Esophagus muscularis mucosa (tissue), 4 donors: ENCODE measurements at regions not wholly inside any gene's neighbourhood (a gene's known extent, or its start where the extent isn't known, plus 50 kb on each side); places are given as distances from the start of the nearest gene placed in this dataset.

ENCODE experiments used
- DNase-seq: peaks from one replicate; pipeline ENCODE4 v3.0.0-alpha.2; 2017; ENCODE audit errors: extremely low spot score
- H3K27ac ChIP-seq, 4 donors: fragments of 200-600 bp; sonication (generic); replicated peaks in 1 of 4; 1 replicate in 3 of 4; 2 replicates in 1 of 4; pipeline ENCODE4 v1.5.1; 2016 to 2019; ENCODE audit warnings: mild to moderate bottlenecking in 1 of 4
- H3K27me3 ChIP-seq, 4 donors: fragments of 200-600 bp; sonication (generic); one replicate each; pipeline versions ENCODE4 v1.5.1 to v1.6.0; 2016 to 2019
- H3K36me3 ChIP-seq, 4 donors: fragments of 200-600 bp; sonication (generic); one replicate each; pipeline ENCODE4 v1.5.1; 2016 to 2019
- H3K4me1 ChIP-seq, 4 donors: fragments of 200-600 bp; sonication (generic); one replicate each; pipeline ENCODE4 v1.5.1; 2016 to 2019
- H3K4me3 ChIP-seq, 4 donors: fragments of 200-600 bp; sonication (generic); 1 replicate in 2 of 4; 2 replicates in 2 of 4; pipeline ENCODE4 v1.5.1; 2016 to 2019; ENCODE audit warnings: mild to moderate bottlenecking in 4 of 4, moderate library complexity in 1 of 4
- H3K9me3 ChIP-seq, 4 donors: fragments of 200-600 bp; sonication (generic); 1 replicate in 3 of 4; 2 replicates in 1 of 4; pipeline ENCODE4 v1.5.1; 2016 to 2019
- CTCF ChIP-seq, 3 experiments: fragments of 200-600 bp in 2 of 3; fragments of 450-650 bp in 1 of 3; sonication (generic) in 2 of 3; IDR thresholded peaks; one replicate each; pipeline ENCODE4 v1.5.1; 2017 to 2019; ENCODE audit warnings: antibody characterized with exemption in 3 of 3, mild to moderate bottlenecking in 2 of 3, moderate library complexity in 1 of 3
- EP300 ChIP-seq: sonication (generic); formaldehyde crosslinking; IDR thresholded peaks from one replicate; pipeline ENCODE4 v1.6.1; 2017; ENCODE audit warnings: antibody characterized with exemption
- POLR2A ChIP-seq: fragments of 450-650 bp; IDR thresholded peaks from one replicate; pipeline ENCODE4 v1.6.1; 2017; ENCODE audit warnings: antibody characterized with exemption, moderate library complexity, mild to moderate bottlenecking, low read depth
- POLR2AphosphoS5 ChIP-seq, 2 donors: sonication (generic); formaldehyde crosslinking; IDR thresholded peaks; one replicate each; pipeline ENCODE4 v1.6.1; 2017; ENCODE audit warnings: antibody characterized with exemption in 2 of 2
- WGBS: methylation state at CpG from one replicate; pipeline ENCODE4 v1.1.5; 2018; 5-methylcytosine and 5-hydroxymethylcytosine counted together
- intact Hi-C: fragments of 100-400 bp; cut with DNase I; formaldehyde crosslinking; loops from one replicate; pipeline ENCODE4 v1.15.1; 2023

DNA sequence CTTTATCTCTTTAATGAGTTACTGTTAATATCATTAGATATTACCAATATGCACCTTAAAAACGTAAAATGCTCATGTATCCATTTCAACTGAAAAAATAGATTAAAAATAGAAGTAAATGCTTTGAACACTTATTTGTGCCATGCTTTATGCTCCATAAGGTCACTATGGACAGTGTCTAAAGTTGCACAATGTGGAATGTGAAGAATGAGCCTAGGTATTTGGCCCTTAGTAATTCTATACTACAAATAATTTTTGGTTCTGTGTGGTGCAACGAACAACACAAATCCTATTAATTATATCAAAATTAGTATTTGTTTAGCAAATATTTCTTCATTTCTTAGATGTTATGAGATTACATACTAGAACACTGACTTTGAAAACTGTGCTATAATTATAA, 469.9 kb upstream of the TUSC1 start:
- Histone ChIP-seq H3K36me3 (no peaks in the 10 kb centered on the region), H3K4me3 (no peak overlapping the region), H3K4me1 (no peaks in the 10 kb centered on the region), H3K27ac (no peak overlapping the region), H3K9me3 (no peaks in the 10 kb centered on the region), H3K27me3 (no peaks in the 10 kb centered on the region)
- intact Hi-C loops, result no loop called here
- WGBS, result 88% methylated on average over 2 of the region's 2 CpGs
- DNase-seq, result no peak
- TF ChIP-seq POLR2AphosphoS5 (IDR thresholded peaks at IDR 0.05), result no peak
- TF ChIP-seq EP300, result no peak
- TF ChIP-seq CTCF (IDR thresholded peaks at IDR 0.05), result no peak
- no peak for TF ChIP-seq POLR2A

- Histone ChIP-seq H3K4me1 (no peaks in the 10 kb centered on the region), H3K9me3 (no peaks in the 10 kb centered on the region), H3K27ac (no peak overlapping the region), H3K27me3 (no peaks in the 10 kb centered on the region), H3K36me3 (no peaks in the 10 kb centered on the region), H3K4me3 (no peak overlapping the region)
- 96% methylated on average over 10 of the region's 10 CpGs for WGBS
- DNase-seq, result no peak
- intact Hi-C loops, result no loop called here
- TF ChIP-seq EP300 (no peak), POLR2AphosphoS5 (IDR thresholded peaks at IDR 0.05) (no peak), POLR2A (no peak), CTCF (IDR thresholded peaks at IDR 0.05) (no peak)
These were observed 467.7 kb upstream of the TUSC1 start for GRCh38 chr9:26145938-26146337.

GRCh38 chr9:26142631-26143030, 464.4 kb upstream of the TUSC1 start:
- 86% methylated on average over 6 of the region's 6 CpGs for WGBS
- H3K9me3 ChIP-seq, result no peaks in the 10 kb centered on the region

GRCh38 chr9:26142201-26142600, 464.0 kb upstream of the TUSC1 start:
- WGBS, result 94% methylated on average over 5 of the region's 5 CpGs
- no peaks in the 10 kb centered on the region for H3K36me3 ChIP-seq
- H3K4me1 ChIP-seq, result no peaks in the 10 kb centered on the region
- TF ChIP-seq POLR2AphosphoS5 (IDR thresholded peaks at IDR 0.05), result no peak
- no peak for TF ChIP-seq CTCF (IDR thresholded peaks at IDR 0.05)
- TF ChIP-seq POLR2A, result no peak
- TF ChIP-seq EP300, result no peak
- no peak overlapping the region for H3K27ac ChIP-seq
- no peak overlapping the region for H3K4me3 ChIP-seq
- H3K27me3 ChIP-seq, result no peaks in the 10 kb centered on the region
- intact Hi-C loops, result no loop called here
- H3K9me3 ChIP-seq, result no peaks in the 10 kb centered on the region
- no peak for DNase-seq

More at GRCh38 chr9:26142631-26143030, 464.4 kb upstream of the TUSC1 start:
- no peaks in the 10 kb centered on the region for H3K27me3 ChIP-seq
- no peak for DNase-seq
- intact Hi-C loops, result no loop called here
- TF ChIP-seq POLR2A (no peak), EP300 (no peak), CTCF (IDR thresholded peaks at IDR 0.05) (no peak)
- H3K36me3 ChIP-seq, result no peaks in the 10 kb centered on the region
- H3K4me1 ChIP-seq, result no peaks in the 10 kb centered on the region
- no peak overlapping the region for H3K27ac ChIP-seq
- no peak overlapping the region for H3K4me3 ChIP-seq

DNA sequence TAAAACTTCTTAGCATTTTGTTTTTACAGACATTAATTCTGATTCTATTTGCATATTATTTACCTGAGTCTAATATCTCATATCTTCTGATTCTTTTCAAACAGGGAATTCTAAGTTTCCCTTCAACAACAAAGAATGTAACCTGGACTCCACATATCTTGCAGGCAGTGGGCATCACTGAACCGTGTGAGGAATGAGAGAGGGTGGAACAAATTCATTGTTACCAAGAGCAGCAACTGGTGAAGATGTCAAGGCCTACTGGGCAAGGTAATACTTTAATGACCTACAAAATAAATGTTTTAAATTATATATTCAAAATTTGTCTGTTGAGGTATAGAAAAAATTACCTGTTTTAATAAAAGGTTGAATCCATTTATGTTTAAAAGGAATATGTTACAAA, 455.3 kb upstream of the TUSC1 start:
- no peak overlapping the region for H3K4me3 ChIP-seq
- H3K27ac ChIP-seq, result no peak overlapping the region
- WGBS, result 93% methylated on average over 1 of the region's 1 CpG
- H3K27me3 ChIP-seq, result no peaks in the 10 kb centered on the region
- H3K9me3 ChIP-seq, result no peaks in the 10 kb centered on the region
- intact Hi-C loops, result no loop called here
- peaks cover 0 to 4% (median 0%) of the 10 kb centered on the region in 4 donors for H3K4me1 ChIP-seq
- no peaks in the 10 kb centered on the region for H3K36me3 ChIP-seq
- TF ChIP-seq EP300 (no peak), CTCF (IDR thresholded peaks at IDR 0.05) (no peak), POLR2AphosphoS5 (IDR thresholded peaks at IDR 0.05) (no peak), POLR2A (no peak)
- no peak for DNase-seq
